Superior temporal gyrus (tissue), 1 donor: ENCODE measurements at regions not wholly inside any gene's neighbourhood (a gene's known extent, or its start where the extent isn't known, plus 50 kb on each side); places are given as distances from the start of the nearest gene placed in this dataset.
"Not testable (repeated sequence)": the region's sequence is repeated elsewhere in the genome, so short reads cannot be mapped to it uniquely, and the experiment has no call there.

ENCODE experiments used
- DNase-seq: peaks from one replicate; pipeline ENCODE4 v3.0.0-alpha.2; 2016; ENCODE audit errors: extremely low spot score

GRCh38 chr18:14961991-14962390 is 214.0 kb downstream of the ANKRD30B start:
- no peak for DNase-seq

GRCh38 chr18:14962626-14963025 is 214.7 kb downstream of the ANKRD30B start:
- no peak for DNase-seq

GRCh38 chr18:14963246-14963645 is 215.3 kb downstream of the ANKRD30B start:
- DNase-seq = no peak

- no peak for DNase-seq
Observed at GRCh38 chr18:14964002-14964401, 216.0 kb downstream of the ANKRD30B start.

- no peak for DNase-seq
Observed at GRCh38 chr18:14964406-14964805, 216.4 kb downstream of the ANKRD30B start.

- DNase-seq = not testable (repeated sequence)
Observed at GRCh38 chr18:14964976-14965375, 217.0 kb downstream of the ANKRD30B start.

GRCh38 chr18:14965553-14965952 is 217.6 kb downstream of the ANKRD30B start:
- DNase-seq = no peak

- DNase-seq = not testable (repeated sequence)
Observed at GRCh38 chr18:14967246-14967645, 219.3 kb downstream of the ANKRD30B start.

GRCh38 chr18:14969500-14969899 is 221.5 kb downstream of the ANKRD30B start:
- DNase-seq = peak; percentile 14

- DNase-seq = no peak
Observed at GRCh38 chr18:14970027-14970426, 222.1 kb downstream of the ANKRD30B start.

GRCh38 chr18:14971461-14972185 is 223.7 kb downstream of the ANKRD30B start:
- DNase-seq = no peak

GRCh38 chr18:14973421-14973820 is 225.4 kb downstream of the ANKRD30B start:
- not testable (repeated sequence) for DNase-seq

- DNase-seq = no peak
Observed at GRCh38 chr18:14974088-14974487, 226.1 kb downstream of the ANKRD30B start.

GRCh38 chr18:14974576-14974975 is 226.6 kb downstream of the ANKRD30B start:
- no peak for DNase-seq

GRCh38 chr18:14975431-14975830 is 227.5 kb downstream of the ANKRD30B start:
- DNase-seq = no peak

GRCh38 chr18:14976736-14977430 is 228.9 kb downstream of the ANKRD30B start:
- DNase-seq = no peak

GRCh38 chr18:14978191-14978590 is 230.2 kb downstream of the ANKRD30B start:
- no peak for DNase-seq

- DNase-seq = peak; percentile 38
Observed at GRCh38 chr18:14978962-14979535, 231.1 kb downstream of the ANKRD30B start.

GRCh38 chr18:14979875-14980274 is 231.9 kb downstream of the ANKRD30B start:
- DNase-seq = no peak

- not testable (repeated sequence) for DNase-seq
Observed at GRCh38 chr18:14984531-14984930, 236.6 kb downstream of the ANKRD30B start.

GRCh38 chr18:14985291-14986013 is 237.5 kb downstream of the ANKRD30B start:
- DNase-seq = not testable (repeated sequence)

GRCh38 chr18:14987377-14987776 is 239.4 kb downstream of the ANKRD30B start:
- not testable (repeated sequence) for DNase-seq
